ENCODE measurements at regions not wholly inside any gene's neighbourhood (a gene's known extent, or its start where the extent isn't known, plus 50 kb on each side); places are given as distances from the start of the nearest gene placed in this dataset.
"Not testable (repeated sequence)": the region's sequence is repeated elsewhere in the genome, so short reads cannot be mapped to it uniquely, and the experiment has no call there.

- DNase-seq, result no peak
These were observed 202.6 kb downstream of the RBM46 start for GRCh38 chr4:154983714-154984113.

GRCh38 chr4:154984148-154984547 is 203.1 kb downstream of the RBM46 start:
- no peak for DNase-seq

GRCh38 chr4:154984616-154985015 is 203.5 kb downstream of the RBM46 start:
- no peak for DNase-seq

DNA sequence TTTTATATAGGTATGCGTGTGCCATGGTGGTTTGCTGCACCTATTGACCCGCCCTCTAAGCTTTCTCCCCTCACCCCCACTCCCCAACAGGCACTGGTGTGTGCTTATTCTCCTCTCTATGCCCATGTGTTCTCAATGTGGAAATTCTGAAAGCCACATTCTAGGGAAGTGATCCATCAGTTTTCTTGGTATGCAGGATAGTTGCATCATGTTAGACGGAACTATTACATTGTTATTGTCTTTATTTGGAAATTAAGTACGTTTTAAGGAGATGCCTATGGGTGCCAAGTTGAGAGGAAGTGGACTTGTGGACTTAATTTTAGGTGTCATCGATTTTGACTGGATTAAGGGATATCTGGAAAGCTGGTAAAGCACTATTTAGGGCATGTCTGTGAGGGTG is 204.6 kb downstream of the RBM46 start:
- DNase-seq, result no peak

DNA sequence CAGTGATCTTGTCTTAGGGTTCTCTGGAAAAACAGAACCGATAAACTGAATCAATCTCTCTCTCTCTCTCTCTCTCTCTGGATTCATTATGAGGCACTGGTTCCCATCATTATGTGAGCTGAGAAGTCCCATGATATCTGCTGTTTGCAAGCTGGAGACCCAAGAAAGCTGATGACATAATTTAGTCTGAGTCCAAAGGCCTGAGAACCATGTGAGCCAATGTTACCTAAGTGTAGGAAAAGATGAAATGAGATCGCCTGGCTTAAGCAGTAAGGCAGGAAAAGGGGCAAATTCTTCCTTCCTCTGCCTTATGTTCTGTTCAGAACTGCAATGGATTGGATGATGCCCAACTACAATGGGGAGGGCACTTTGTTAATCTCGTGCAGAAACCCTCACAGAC is 207.4 kb downstream of the RBM46 start:
- no peak for DNase-seq

DNA sequence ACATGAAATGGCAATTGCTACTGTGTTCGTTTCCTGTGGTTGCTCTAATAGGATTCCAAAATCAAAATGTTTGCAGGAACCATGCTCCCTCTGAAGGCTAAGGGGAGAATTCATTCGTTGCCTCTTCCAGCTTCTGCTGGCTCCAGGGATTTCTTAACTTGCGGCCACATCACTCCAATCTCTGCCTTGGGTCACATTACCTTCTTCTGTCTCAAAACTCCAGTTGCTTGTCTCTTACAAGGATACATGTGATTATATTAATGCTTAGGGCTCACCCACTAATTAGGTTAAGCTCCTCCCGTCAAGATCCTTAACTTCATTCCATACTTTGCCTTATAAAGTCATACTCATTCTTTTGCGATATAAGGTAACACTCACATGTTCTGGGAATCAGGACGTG is 208.4 kb downstream of the RBM46 start:
- no peak for DNase-seq

DNA sequence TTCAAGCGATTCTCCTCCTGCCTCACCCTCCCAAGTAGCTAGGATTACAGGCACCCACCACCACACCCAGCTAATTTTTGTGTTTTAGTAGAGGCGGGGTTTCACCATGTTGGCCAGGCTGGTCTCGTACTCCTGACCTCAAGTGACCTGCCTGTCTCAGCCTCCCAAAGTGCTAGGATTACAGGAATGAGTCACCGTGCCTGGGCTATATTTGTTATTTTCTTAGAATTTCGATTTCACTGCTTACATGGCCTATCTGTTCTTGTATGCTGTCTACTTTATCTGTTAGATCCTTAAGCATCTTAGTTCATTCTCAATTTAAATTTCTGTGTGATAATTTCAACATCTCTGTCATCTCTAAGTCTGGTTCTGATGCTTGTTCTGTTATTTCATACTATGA is 210.6 kb upstream of the NPY2R start:
- DNase-seq, result not testable (repeated sequence)

DNA sequence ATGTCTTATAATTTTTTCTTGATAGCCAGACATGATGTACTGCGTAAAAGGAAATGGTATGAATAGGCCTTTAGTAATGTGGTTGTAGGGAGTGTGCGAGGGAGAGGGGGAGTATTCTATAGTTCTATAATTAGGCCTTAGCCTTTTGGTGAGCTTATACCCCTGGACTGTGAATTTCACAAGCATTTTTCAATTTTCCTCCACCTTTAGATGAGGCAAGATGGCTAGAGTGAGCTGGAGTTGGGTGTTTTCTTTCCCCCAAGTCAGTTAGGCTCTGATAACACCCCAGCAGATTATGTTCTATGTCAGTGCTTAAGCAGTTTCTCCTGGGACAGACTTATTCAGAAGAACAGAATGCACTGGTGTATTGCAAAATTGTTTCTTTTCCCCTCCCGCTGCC is 210.2 kb upstream of the NPY2R start:
- no peak for DNase-seq

- DNase-seq, result no peak
These were observed 209.7 kb upstream of the NPY2R start for GRCh38 chr4:154998773-154999172.

DNA sequence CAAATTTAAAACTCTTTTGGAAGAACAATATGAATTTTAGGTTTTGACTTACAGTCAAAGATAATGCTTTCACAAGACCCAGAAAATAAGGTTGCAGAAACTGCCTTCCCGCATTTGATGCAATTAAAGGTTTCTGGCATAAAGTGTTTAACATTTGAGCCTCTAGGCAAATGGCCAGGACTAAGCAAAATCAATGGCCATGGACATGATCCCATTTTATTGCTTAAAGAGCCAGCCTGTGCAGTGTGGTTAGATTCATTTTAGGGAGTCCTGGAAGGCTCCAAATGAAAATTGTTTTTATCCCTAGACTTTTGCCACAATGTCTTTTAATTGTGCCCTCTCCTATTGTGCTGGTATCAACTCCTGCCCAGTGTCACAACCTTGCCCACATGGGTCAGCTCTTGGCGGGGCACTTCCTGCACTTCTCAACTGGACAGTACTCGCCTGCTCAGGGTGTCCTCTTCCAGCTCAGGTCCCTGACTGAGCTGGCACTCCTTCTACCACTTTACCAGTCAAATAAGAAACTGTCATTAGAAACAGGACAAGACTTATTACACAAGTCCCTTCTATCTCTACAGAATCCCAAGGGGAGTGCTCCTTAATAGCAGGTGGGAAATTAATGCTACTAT is 208.4 kb upstream of the NPY2R start:
- DNase-seq, result no peak

DNA sequence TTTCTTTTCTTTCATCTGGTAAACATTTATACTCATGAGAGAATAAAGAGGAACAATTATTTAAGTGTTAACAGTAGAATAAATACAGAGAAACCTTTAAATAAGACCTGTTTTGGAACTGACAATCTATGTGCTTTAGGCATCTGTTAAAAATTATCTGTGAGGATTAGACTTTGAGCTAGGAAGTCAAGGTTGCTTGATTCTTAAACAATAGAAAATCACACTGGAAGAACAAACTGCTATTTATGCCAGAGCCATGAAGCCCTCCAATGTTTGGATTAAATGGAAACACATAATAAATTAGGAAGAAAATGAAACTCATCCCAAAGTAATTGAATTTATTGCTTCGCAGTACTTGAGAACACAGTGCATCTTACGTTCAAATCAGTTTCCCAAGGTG is 207.2 kb upstream of the NPY2R start:
- DNase-seq, result no peak

- DNase-seq, result no peak
These were observed 202.9 kb upstream of the NPY2R start for GRCh38 chr4:155005395-155006090.

- no peak for DNase-seq
These were observed 200.7 kb upstream of the NPY2R start for GRCh38 chr4:155007660-155008176.

GRCh38 chr4:155008389-155008788 is 200.0 kb upstream of the NPY2R start:
- no peak for DNase-seq

GRCh38 chr4:155009288-155009687 is 199.1 kb upstream of the NPY2R start:
- DNase-seq, result no peak

- DNase-seq, result no peak
These were observed 198.1 kb upstream of the NPY2R start for GRCh38 chr4:155010376-155010775.

- no peak for DNase-seq
These were observed 197.2 kb upstream of the NPY2R start for GRCh38 chr4:155011163-155011780.

DNA sequence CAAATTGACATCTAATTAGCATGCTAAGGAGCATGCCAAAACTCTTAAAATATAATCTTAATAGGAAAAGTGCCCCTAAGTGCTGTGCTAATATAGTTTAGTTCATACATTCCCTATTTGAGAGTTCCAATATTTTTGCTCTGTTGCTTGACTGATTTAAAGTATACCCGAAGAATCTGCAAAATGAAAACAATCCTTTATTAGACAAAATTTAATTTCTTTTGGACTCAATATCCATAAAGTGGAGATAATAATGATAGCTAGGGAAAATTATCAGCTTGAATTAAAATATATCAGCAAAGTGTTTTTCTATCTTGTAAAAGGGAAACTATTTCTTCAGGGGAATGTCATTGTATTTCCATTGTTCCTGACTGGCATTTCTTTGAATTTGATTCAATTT is 196.0 kb upstream of the NPY2R start:
- DNase-seq, result no peak

DNA sequence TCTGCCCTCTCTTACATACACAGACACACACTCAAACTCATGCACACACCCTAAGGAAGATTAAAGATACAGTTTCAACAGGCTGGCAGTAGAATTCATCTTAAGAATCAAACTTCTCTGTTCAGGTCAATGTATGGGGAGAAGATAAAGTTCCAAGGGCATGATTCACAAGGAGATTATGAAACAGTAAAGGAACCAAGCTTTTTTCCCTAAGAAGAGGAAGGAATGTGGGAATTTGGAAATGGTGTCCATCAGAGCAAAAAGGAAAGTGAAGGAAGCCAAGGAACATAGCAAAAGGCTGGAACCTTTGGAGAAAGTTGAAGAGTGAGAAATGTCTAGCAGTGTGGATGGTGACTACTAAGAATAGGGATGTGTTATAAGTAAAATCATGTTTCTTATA is 191.0 kb upstream of the NPY2R start:
- no peak for DNase-seq

- DNase-seq, result peak; percentile 45
These were observed 182.5 kb upstream of the NPY2R start for GRCh38 chr4:155025762-155026457.

GRCh38 chr4:155026715-155027114 is 181.7 kb upstream of the NPY2R start:
- no peak for DNase-seq

- no peak for DNase-seq
These were observed 175.8 kb upstream of the NPY2R start for GRCh38 chr4:155032521-155033229.

- DNase-seq, result no peak
These were observed 174.8 kb upstream of the NPY2R start for GRCh38 chr4:155033604-155034003.
